Kidney tubule cell (primary cell): ENCODE measurements at regions not wholly inside any gene's neighbourhood (a gene's known extent, or its start where the extent isn't known, plus 50 kb on each side); places are given as distances from the start of the nearest gene placed in this dataset.
A peak's percentile ranks its signal among the peaks of the same experiment; 100 is the strongest.

ENCODE experiments used
- DNase-seq: peaks from one replicate; pipeline ENCODE4 v3.0.0-alpha.2; 2018; ENCODE audit warnings: low spot score

GRCh38 chr6:156189195-156189594 is 588.0 kb upstream of the ARID1B start:
- no peak for DNase-seq

DNA sequence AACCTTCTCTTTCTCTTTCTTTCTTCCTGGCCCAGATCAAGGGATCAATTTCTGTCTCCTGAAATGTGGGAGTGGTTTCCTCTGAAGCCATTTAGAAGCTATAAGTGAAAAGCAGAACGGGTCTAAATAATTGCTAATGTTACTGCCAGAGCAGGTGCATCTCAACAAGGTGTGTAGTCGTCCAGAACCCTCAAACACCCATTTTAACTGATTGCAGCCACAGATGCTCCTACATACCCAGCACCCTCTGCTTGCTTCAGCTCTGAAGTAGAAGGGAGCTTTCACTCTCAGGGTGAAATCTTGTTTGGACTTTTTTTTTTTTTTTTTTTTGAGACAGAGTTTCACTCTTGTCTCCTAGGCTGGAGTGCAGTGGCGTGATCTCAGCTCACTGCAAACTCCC is 592.1 kb upstream of the ARID1B start:
- DNase-seq: no peak

DNA sequence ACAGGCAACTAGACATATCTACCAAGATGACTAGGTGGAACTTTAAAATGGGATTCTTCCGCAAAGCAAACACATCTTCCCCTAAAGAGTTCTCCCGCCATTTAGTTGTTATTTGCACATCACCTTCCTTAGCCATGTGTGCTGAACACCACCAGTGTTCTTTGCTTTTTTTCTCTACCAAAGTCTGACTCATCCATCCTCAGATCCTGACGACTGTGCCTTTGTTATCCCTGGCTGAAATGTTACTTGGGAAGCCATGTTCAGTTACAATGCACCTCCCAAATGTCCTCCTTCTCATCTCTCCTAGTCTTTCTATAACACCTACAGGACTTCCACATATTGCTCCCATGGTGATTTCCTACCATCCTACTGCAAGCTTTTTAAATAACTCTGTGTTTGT is 593.5 kb upstream of the ARID1B start:
- peak; percentile 44 for DNase-seq

DNA sequence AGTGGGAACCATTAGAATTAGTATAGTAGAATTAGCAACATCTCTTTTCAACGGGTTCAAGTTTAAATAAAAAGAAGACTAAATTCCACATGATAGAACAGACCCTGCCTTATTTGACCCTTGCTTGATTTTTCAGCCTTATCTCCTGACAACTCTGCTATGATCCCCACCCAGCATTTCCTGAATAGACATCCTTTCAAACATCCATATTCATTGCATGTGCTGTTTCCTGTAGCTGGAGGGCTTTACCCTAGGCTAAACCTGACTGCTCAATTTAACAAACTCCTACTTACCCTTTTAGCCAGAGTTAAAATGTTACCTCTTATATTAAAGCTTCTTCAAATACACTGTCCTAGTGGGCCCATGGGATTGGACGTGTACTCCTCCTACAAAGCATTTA is 594.8 kb upstream of the ARID1B start:
- DNase-seq: no peak

GRCh38 chr6:156181506-156181905 is 595.7 kb upstream of the ARID1B start:
- DNase-seq: no peak

GRCh38 chr6:156175971-156176421 is 601.2 kb upstream of the ARID1B start:
- DNase-seq: peak; percentile 51

DNA sequence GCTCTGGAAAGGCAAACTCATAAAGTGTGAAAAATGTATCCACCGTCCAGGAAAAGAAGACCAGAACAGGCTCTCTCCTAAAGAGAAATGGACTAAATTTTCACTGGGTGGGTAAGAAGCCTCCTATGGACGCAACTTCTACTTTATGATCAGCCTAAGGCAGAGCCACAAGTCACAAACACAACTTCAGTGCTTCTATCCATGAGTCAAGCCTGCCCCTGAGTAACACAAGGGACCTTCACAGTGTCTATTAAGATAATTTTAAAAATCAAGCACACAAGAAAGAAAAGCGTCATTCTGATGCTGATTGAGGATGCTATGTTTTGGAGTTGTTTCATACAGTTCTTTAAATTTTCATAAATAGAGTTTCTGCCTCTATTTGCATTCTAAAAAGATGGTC is 601.7 kb upstream of the ARID1B start:
- no peak for DNase-seq

- peak; percentile 80 for DNase-seq
Observed at GRCh38 chr6:156174031-156174890, 602.9 kb upstream of the ARID1B start.

- DNase-seq: no peak
Observed at GRCh38 chr6:156169371-156169770, 607.8 kb upstream of the ARID1B start.

DNA sequence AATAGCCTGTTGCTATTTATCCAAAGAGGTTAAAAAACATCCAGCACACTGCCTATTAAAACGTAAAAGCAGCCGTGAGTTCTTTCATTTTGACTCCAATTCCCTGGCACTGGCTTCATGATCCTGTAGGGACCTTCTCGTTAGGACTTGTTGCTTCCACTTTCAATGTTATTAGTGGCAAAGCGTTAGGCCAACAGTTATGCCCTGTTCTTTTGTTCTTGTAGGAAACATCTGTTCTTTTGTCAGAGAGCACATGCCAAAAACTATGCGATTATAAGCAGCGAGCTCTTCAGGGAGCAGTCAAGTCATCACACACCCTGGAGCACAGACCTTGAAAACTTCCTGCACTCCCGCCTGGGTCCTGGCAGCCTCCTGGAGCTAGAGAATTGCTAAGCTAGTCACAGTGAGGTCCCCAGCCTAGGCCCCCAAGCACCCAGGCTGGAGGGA is 609.5 kb upstream of the ARID1B start:
- no peak for DNase-seq

DNA sequence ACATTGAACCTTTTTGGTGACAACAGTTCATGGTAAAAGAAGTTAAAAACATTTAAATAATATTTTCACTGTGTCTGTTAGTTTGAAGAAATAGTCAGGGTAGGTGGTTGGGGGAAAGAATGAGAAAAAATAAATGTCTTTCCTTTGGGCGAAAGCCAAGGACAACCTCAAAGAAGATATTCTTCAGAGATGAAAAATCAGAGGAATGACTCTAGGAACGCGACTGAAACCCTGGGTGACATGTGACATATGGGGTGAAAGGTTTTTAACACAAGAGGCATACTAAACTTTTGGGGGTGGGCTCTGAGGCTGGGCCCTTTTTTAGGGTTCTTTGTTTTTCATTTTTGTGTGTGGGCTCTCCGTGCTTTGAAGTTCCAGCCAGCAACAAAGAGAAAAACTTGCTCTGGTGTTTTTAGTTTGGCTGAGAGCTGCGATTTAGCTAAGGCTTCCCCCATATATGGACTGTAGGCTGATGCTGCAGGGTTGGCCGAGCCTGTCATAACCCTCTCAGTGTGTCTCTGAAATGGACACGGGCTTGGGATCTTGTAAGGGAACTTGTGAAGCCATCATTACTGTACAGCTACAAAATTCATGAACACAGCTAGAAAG is 610.1 kb upstream of the ARID1B start:
- DNase-seq: no peak

DNA sequence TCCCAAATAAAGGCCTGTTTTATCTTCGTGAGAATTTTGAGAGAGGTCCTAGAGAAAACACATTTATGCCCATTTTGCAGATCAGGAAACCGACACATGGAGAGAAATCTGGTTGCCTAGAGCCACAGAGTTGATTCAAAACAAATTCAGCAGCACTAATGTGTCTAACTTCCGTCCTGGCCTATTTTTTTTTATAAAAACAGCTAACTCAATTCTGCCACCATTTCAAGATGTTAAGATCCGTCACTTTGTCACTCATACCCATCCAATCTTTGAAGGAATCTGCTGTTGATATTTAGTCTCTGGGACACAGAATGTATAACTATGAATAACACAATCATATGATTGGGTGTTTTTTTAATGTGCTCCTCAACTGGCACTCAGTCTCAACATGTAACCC is 611.1 kb upstream of the ARID1B start:
- no peak for DNase-seq

DNA sequence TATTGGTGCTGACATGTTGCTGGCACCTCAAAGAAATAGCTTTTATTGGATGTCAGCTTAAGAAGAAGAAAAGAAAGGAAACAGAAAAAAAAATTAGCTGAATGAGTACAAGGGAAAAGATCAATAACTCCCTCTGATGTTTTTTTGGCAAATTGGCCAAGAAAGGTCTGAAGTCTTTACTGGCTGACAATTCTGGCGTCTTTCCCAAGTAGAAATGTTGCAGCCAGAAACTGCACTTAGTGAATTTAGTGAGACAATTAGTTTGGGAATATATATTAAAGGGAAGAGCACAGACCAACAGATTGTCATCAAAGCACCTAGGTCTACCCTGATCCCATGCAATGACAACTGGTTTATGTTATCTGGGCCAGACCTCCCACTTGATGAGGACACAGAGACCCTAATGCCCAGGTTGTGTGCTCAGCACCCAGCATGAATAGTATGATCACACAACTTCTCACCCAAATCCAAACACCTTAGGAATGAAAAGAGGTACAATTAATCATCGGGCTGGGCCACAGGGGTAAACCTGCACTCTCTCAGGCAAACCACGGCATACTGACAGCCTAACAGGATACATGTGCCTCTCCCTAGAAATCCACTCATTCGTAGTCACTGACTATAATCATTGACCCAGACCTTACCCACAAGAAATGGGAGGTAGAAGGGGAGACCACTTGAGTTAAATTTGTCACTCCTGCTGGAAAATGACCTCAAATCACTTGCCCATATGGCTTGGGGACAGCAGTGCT is 612.3 kb upstream of the ARID1B start:
- DNase-seq: peak; percentile 75

GRCh38 chr6:156163311-156163710 is 613.9 kb upstream of the ARID1B start:
- peak; percentile 61 for DNase-seq

GRCh38 chr6:156161471-156161870 is 615.7 kb upstream of the ARID1B start:
- no peak for DNase-seq

- no peak for DNase-seq
Observed at GRCh38 chr6:156160795-156161165, 616.4 kb upstream of the ARID1B start.

- no peak for DNase-seq
Observed at GRCh38 chr6:156160007-156160794, 617.0 kb upstream of the ARID1B start.

GRCh38 chr6:156154896-156155295 is 622.3 kb upstream of the ARID1B start:
- DNase-seq: no peak

GRCh38 chr6:156150391-156150790 is 626.8 kb upstream of the ARID1B start:
- no peak for DNase-seq

DNA sequence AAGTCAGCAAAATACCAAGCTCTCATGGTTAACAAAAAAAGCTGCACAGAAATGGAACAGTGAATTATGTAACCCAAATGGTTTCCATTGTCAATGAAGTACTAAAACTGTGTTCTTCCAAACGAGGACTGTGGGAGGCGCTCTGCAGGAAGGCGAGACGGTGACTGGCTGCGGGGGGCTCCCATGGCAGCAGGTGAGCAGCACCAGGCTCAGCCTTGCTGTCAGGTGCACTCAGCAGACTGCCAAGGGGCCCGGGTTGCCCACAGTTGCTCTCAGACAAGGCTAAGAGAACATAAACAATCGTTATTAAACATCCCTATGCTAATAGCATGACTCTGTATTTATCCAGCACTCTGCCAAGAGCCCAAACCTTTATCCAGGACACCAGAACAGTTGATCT is 630.3 kb upstream of the ARID1B start:
- no peak for DNase-seq

DNA sequence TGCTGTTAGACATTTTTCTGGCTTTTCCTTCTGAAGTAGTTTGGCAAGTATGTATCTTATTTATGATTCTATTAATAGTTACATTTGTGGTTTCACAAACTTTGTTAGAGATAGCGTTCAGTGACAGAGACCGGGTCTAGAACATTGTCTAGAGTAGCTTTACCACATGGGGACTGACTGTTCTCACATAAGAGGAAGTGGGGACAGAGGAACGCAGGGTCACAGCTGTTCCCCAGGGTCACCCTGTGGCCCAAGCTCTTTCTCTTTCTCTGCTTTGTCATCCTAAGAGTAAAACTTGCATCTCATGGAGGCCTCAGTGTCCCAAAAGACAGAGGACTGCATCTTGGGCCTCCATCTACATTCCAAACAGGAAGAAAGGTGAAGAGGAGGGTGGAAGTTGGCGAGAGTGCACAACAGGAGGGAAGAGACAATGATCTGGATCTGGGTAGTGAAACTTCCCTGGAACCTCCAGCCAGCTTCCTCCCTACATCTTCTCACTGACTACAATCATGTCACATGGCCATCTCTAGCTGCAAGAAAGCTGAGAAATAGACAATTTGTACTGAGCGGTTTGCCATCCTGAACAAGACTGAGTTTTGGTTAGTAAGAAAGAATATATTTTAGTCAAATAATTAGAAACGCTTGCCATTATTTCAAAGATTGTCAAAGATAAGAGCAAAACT is 645.8 kb upstream of the ARID1B start:
- DNase-seq: no peak
